Eye (tissue), 1 donor: ENCODE measurements at regions not wholly inside any gene's neighbourhood (a gene's known extent, or its start where the extent isn't known, plus 50 kb on each side); places are given as distances from the start of the nearest gene placed in this dataset.

Experiments used
- DNase-seq: peaks from one replicate; pipeline ENCODE4 v3.0.0-alpha.2; 2015

DNA sequence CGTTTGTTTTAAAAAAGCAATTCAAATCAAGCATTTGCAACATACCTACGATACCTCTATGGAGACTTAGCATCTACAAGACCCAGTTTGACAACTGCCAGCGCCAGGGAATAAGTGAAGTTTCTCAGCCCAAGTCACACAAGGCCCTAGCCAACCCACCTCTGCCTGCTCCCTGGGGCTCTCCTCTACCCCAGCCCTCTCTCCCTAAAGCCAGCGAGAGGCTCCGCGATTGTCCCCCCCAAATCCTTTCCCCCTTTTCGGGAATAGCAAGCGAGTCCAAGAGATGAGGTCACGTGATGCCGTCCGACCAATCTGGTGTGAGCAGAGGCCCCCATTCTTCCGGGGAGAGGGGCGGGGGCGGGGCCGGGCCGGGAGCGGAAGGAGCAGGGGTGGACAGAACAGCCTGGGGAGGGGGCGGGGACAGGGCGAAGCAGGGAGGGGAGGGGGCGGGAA lies 102.2 kb upstream of the RAB6C start:
- DNase-seq = peak; percentile 98

- peak; percentile 92 for DNase-seq
Observed at GRCh38 chr2:129877795-129878775, 101.4 kb upstream of the RAB6C start.

DNA sequence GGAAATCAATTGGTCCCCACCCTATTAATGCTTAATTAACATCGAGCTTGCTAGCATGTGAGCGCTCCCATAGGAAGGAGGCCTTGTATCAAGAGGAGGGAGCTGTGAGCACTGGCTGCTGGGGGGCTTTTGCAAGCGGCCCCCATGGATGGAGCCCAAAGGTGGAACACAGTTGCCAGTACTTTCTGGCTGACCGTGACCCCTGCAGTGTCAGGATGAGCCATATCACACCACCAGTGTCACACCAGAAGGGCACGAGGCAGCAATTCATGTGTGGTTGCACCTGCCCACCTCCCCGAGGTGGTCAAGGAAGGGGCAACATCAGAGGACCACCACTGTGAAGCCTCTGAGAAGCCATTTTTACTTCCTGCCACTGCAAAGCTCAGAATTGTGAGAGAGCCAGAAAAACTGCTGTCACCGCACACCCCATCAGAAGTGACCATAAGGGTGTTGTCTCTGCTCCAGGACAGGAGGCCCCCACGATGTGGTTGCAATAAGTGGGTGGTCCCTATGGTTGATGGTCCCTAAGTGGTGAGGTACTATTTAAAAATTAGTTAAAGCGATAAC lies 99.8 kb upstream of the RAB6C start:
- DNase-seq = no peak

- DNase-seq = no peak
Observed at GRCh38 chr2:129880309-129880708, 99.2 kb upstream of the RAB6C start.

- DNase-seq = no peak
Observed at GRCh38 chr2:129880971-129881370, 98.5 kb upstream of the RAB6C start.

DNA sequence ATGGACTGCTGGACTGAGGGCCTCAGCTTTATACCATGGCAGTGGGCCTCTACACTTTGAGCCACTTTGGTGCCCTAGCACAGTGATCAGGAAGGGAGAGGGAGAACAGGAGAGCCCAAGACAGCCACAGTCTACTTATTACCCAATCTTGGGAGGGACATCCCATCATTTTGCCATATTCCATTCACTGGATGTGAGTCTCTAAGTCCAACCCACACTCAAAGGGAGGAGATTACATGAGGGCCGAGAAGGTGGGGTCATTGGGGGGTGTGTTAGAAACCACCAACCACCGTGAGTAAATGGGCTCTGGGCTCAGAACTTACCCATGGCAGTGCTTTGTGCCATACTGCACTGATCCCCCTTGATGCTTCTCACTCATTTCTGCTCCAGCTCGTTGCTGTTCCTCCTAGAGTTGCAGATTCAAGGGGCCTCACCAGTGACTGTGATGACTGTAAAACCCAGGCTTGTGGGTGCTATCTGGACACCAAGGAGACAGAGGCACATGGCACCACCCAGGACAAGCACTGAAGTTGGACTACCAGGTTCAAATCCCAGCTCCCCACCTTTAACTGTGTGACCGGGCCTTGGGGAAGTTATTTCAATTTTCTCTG lies 97.6 kb upstream of the RAB6C start:
- DNase-seq = no peak

GRCh38 chr2:129882476-129882875 lies 97.0 kb upstream of the RAB6C start:
- DNase-seq = no peak

DNA sequence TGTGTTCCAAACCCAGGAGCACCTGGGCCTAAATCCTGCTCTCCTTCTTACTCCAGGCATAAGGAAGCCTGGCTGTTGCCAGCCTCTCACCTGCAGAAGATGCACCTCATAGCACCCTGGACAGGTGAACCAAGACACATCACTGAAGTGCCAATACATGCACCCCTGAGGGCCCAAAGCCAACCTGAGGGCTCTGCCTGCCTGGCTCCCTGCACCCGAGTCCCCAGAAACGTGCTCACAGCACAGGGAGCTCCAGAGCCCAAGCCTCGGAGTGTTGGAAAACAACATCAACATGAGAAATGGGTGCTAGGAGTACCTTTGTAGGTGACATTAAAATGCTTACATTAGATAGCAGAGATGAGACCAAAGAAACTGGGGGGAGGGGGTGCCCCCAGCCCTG lies 96.3 kb upstream of the RAB6C start:
- DNase-seq = no peak

GRCh38 chr2:129884221-129884786 lies 95.2 kb upstream of the RAB6C start:
- DNase-seq = no peak

DNA sequence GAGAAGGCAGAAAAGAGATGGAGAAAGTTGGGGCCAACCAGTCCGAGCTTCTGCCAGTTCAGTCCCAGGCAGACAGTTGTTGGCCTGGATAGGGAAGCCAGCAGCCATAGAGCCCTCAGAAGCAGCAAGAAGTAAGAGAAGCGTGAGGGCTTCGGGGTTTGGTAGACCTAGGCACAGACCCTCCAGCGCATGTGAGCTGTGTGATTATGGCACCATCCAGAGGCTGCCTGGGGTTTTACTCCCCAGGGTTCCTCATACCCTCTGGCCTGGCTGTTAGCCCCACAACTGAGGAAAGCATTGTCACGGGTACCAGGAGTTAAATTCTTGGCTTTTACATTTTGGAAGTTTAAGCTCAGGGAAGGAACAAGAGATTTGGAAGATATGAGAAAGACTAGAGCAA lies 93.7 kb upstream of the RAB6C start:
- no peak for DNase-seq

- no peak for DNase-seq
Observed at GRCh38 chr2:129887688-129888266, 91.7 kb upstream of the RAB6C start.

DNA sequence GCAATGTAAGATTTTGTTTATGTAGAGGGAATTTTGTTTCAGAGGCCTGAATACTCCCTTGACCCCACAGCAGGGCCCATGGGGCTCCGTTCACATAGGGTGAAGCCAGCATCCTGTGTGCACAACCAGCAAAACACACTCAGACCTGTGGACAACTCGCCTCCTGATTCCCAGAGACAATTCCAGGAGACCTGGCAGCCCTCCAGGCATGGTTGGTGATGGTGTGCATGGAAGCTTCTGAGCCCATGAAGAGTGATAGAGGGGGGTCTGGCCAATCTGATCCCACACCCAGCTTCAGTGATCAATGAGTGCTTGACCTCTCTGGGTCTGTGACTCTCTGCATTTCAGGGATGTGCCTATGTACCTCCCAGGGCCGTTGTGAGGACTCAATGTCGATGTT lies 91.0 kb upstream of the RAB6C start:
- DNase-seq = no peak

DNA sequence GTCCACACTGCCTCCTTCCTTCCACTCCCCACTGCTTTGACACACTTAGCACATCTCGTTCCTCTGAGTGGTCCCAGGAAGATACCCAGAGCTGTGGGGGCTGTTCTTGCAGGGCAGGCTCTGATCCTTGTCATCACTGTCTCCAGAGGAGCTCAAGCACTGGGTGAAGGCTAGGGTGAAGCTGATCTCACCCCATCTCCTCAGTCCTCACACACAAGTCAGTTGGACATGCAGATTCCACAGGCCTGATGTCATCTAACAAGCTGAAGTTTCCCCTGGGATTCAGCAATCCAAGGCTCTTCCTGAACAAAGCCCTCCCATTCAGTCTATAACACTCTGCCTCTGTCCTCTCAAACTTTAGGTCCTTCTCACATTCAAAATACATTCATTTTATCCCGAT lies 90.6 kb upstream of the RAB6C start:
- DNase-seq = no peak

DNA sequence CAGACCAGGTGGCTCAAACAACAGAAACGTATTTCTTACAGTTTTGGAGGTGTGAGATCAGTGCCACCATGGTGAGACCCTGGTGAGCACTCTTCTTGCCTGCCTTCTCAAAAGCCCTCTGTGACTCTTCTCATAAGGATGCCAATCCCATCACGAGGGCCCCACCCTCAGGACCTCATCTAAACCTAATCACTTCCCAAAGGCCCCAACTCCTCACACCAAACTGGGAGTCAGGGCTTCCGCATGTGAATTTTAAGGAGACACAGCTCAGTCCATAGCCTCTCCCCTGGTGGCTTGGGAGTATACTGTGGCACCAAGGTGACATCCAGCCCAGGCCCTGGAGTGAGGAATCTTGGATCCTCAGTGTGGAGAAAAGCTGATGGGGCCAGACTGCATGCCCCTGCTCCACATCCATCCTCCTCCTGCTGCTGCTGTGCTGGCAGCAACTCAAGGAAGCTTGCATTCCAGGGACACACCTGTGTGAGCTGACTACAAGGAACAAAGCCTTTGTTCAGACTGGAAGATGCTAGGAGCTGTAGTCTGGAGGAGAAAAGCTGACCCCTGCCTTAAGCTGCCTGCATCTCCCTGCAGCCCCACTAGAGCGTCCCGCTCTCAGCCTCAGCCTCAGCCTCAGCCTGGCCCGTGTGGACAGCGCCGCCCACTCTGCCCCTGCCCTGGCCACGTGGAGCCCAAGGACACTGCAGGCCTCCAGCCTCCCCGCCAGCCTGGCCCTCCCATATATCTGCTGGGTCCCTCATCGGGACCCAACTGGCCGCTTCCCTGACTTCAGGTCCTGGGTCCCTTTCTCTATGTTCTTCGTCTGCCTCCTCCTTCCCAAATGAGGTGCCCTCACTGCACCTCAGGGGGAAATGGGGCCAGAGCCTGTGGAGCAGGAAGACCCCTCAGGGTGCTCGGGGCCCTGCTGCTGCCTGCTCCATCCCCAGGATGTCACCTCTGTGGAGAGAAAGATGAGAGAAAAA lies 87.8 kb upstream of the RAB6C start:
- DNase-seq = no peak

- no peak for DNase-seq
Observed at GRCh38 chr2:129892360-129892759, 87.1 kb upstream of the RAB6C start.

GRCh38 chr2:129892773-129893172 lies 86.7 kb upstream of the RAB6C start:
- no peak for DNase-seq

- DNase-seq = no peak
Observed at GRCh38 chr2:129893244-129893643, 86.2 kb upstream of the RAB6C start.

GRCh38 chr2:129894616-129895015 lies 84.8 kb upstream of the RAB6C start:
- DNase-seq = no peak

- DNase-seq = no peak
Observed at GRCh38 chr2:129895061-129895460, 84.4 kb upstream of the RAB6C start.

DNA sequence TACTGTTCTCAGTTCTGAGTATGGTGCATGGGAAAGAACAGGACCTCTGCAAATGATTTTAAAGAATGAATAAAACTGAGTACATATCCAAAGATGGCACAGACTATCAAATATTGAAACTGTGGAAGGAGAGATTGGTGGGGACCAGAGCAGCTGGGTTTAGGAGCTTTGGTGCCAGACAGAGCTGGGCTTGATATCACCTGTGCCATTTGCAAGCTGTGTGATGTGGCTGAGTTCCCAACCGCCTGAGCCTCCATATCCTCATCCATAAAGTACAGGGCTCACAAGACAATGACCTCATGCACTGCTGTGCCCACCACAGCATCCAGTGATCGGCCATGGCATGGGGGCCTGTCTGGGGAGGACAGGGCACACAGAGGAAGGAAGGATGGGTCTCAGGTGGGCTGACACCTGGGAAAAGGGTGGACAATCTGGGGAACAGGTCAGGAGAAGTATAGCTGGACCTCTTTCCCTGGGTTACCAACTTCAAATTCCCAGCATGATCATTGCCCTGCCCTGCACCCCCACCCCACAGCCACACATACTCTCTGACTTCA lies 83.9 kb upstream of the RAB6C start:
- DNase-seq = no peak
